Smooth muscle cell of the brain vasculature (primary cell): ENCODE measurements at regions not wholly inside any gene's neighbourhood (a gene's known extent, or its start where the extent isn't known, plus 50 kb on each side); places are given as distances from the start of the nearest gene placed in this dataset.

Source experiments
- DNase-seq: peaks from one replicate; pipeline ENCODE4 v3.0.0-alpha.2; 2012; ENCODE audit warnings: low read depth, low spot score

DNA sequence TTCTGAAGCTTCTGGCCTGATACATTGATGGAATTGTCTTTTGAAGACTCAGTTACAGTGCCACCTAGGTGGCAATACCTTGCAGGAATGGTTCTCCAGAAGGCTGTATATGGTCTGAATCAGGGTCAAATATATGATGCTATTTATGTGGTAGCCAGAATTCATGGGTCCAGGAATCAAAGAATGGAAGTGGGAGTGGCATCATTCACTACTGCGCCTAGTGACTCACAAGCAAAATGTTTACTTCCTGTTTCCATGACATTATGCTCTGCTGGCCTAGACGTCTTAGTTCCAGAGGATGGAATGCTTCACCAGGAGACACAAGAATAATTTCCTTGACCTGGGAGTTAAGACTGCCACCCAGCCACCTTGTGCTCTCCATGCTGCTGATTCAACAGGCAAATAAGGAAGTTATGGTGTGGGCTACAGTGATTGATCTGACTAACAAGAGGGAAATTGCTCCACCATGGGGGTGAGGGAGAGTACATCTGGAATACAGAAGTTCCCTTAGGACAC is 491.8 kb downstream of the ETS1 start:
- DNase-seq: peak; percentile 18

DNA sequence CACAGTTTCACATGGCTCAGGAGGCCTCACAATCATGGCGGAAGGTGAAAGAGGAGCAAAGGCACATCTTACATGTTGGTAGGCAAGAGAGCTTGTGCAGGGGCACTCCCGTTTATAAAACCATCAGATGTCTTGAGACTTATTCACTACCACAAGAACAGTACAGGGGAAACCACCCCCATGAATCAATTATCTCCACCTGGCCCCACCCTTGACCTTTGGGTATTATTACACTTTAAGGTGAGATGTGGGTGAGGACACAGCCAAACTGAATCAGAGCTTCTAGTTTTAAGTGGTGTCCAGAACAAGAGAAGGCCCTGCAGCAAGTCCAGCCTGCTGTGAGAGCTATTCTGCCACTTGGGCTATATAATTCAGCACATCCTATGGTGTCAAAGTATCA is 493.7 kb downstream of the ETS1 start:
- no peak for DNase-seq

- no peak for DNase-seq
These were observed 497.4 kb downstream of the ETS1 start for GRCh38 chr11:128089962-128090361.

- no peak for DNase-seq
These were observed 500.6 kb downstream of the ETS1 start for GRCh38 chr11:128086794-128087193.

DNA sequence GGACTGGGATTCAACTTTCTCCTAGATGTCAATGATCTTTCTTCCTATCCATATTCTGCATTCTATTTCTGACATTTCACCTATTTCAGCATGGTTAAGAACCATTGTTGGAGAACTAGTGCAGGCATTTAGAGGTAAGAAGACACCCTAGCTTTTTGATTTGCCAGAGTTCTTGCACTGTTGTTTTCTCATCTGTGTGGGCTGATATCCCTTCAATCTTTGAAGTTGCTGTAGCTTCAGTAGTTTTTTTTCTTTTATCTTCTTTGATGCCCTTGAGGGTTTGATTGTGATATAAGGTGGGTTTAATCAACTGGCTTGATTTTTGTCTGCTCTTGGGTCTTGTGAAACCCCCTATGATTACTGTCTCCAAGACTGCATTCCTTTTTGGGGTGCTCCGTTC is 502.1 kb downstream of the ETS1 start:
- no peak for DNase-seq

DNA sequence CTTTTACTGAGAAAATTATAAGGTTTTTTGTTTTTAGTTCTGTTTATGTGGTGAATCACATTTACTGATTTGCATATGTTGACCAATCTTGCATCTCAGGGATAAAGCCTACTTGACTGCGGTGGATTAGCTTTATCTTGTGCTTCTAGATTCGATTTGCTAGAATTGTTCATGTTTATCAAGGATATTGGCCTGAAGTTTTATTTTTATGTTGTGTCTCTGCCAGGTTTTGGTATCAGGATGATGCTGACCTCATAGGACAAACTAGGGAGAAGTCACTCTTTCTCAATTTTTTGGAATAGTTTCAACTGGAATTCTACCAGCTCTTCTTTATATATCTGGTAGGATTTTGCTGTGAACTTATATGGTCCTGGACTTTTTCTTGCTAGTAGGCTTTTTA is 504.8 kb downstream of the ETS1 start:
- no peak for DNase-seq

DNA sequence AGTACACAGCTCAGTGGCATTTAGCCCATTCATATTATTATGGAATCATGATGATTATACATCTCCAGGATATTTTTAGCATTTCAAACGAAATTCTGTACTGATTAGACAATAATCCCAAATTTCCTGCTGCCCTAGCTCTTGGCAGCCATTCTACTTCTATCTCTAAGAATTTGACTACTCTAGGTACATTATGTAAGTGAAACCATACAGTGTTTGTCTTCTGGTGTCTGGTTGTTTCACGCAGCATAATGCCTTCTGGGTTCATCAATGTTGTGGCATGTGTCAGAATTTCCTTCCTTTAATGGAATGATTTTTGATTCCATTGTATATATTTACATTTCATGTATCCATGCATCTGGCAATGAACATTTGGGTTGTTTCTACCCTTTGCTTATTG is 517.7 kb downstream of the ETS1 start:
- no peak for DNase-seq

- DNase-seq: no peak
These were observed 519.6 kb downstream of the ETS1 start for GRCh38 chr11:128067780-128068179.

- DNase-seq: no peak
These were observed 521.0 kb downstream of the ETS1 start for GRCh38 chr11:128066399-128066798.

GRCh38 chr11:128061281-128061871 is 526.0 kb downstream of the ETS1 start:
- DNase-seq: no peak

- no peak for DNase-seq
These were observed 528.7 kb downstream of the ETS1 start for GRCh38 chr11:128058580-128059208.

DNA sequence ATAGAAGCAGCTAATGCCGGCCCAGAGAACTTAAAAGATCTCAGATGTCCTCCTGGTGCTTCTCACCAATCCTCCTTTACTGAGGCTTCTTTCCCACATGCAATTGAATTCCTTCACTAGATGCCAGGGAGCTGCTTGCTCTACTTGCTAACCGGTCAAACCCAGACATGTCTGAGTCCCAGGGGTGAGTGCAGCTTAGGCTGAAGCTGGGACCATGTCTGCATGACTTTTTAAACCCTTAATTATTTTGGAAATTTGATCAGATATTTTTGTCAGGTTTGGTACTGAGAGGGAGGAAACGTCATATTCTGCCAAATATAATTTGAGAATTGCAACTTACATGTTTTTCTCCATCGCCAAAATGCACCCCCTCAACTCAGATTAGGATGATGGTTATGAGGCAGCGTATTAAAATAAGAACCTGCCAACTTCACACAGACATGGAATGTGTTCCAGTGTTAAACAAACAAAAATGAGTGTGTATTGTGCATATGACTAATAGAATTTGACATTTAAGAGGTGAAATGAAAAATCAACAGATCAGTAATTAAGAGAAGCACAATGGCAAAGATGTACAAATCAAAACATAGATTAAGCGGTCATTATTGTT is 529.5 kb downstream of the ETS1 start:
- DNase-seq: no peak

GRCh38 chr11:128055576-128056217 is 531.7 kb downstream of the ETS1 start:
- DNase-seq: no peak

GRCh38 chr11:128053981-128054931 is 533.1 kb downstream of the ETS1 start:
- DNase-seq: no peak

- DNase-seq: no peak
These were observed 534.3 kb downstream of the ETS1 start for GRCh38 chr11:128052912-128053641.

DNA sequence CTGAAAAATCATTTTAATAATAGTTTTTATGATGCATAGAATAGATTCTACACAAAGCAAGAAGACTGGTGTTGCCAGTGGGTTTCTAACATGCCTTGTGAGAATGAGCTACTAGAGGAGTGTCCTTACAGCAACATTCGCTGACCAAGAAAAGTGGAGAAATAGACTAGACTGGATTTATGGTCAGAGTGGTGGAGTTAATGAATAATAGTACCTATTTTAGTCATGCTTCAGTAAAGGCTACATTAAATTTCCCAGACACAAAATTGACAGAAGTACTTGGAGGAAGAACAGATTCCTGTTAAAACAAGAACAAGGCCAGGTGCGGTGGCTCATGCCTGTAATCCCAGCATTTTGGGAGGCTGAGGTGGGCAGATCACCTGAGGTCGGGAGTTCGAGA is 539.2 kb downstream of the ETS1 start:
- no peak for DNase-seq

- DNase-seq: no peak
These were observed 540.3 kb downstream of the ETS1 start for GRCh38 chr11:128047026-128047425.

DNA sequence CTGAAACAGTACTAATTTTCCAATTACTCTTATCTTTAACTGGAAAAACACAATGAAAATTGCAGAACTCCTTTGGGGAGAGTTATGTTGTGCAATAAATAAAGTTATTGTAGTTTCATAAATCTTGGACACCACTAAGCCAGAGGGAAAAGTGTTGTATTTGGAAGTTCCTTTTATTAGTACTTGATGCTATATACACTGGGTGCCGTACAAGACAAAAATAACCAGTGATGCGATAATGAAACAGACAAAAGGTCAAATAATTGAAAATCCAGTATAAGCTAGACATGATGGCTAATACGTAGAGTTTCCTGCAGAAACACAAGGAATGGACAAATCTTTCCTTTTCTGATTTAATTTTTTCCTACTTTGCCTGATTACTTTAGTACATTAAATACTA is 541.1 kb downstream of the ETS1 start:
- DNase-seq: no peak

GRCh38 chr11:128045094-128045725 is 542.1 kb downstream of the ETS1 start:
- no peak for DNase-seq

- DNase-seq: no peak
These were observed 545.0 kb downstream of the ETS1 start for GRCh38 chr11:128042290-128042751.
